ENCODE measurements at regions not wholly inside any gene's neighbourhood (a gene's known extent, or its start where the extent isn't known, plus 50 kb on each side); places are given as distances from the start of the nearest gene placed in this dataset.
A peak's percentile ranks its signal among the peaks of the same experiment; 100 is the strongest.

GRCh38 chr12:58270966-58271705 is 329.8 kb downstream of the ATP23 start:
- no peak for DNase-seq

DNA sequence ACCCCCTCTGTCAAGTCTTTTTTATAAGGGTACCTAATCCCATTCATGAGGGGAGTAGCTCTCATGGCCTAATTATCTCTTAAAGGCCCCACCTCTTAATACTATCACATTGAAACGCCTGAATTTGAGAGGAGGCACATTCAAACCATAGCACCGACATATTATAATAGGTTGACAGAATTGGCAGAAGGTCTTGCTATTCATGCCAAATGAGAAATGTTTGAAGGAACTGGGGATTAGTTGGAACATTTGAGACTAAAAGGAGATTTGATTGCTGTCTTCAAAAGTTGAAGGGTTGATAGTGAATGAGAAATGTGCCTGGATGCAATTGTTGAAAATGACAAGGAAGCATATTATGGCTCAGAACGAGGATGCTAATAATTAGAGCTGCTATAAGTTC is 331.1 kb downstream of the ATP23 start:
- no peak for DNase-seq

GRCh38 chr12:58277231-58277630 is 335.9 kb downstream of the ATP23 start:
- no peak for DNase-seq

DNA sequence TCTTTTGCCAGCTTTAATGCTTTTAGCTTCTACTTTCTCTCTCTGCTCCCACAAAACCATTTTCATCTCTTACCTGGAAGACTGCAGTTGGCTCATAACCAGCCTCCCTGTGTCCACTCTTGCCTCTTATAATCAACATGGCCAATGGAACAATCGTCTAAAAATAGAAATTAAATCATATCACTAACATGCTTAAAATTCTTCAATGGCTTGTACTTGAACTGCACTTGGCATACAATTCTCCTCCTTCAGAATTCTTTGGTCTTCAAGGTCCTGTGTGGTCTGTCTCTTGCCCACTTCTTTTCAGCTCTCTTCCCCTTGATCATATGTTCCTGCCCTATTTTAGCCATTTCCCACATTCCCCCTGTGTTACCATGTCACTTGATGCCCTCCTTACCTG is 342.2 kb downstream of the ATP23 start:
- no peak for DNase-seq

DNA sequence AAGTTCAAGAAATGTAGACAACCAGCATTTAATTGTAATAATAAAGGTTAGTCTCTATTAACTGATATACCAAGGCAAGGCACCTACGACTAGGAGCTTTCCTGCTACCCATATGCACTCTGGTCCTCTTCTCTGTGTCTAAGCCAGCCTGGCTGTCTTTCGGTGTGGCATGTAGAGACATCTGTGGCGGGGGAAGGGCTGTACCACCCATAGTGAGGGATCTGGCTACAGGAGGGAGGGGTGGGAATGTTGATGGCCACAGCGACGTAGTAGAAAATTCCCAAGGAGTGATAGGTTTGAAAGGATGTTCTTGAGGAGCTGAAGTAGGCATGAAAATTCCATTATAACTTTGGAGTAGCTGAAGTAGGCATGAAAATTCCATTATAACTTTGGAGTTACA is 344.2 kb downstream of the ATP23 start:
- DNase-seq: no peak

- no peak for DNase-seq
Observed at GRCh38 chr12:58286353-58286752, 345.0 kb downstream of the ATP23 start.

GRCh38 chr12:58288190-58288589 is 346.8 kb downstream of the ATP23 start:
- DNase-seq: no peak

GRCh38 chr12:58291106-58291505 is 349.7 kb downstream of the ATP23 start:
- no peak for DNase-seq

- no peak for DNase-seq
Observed at GRCh38 chr12:58293308-58293982, 352.1 kb downstream of the ATP23 start.

DNA sequence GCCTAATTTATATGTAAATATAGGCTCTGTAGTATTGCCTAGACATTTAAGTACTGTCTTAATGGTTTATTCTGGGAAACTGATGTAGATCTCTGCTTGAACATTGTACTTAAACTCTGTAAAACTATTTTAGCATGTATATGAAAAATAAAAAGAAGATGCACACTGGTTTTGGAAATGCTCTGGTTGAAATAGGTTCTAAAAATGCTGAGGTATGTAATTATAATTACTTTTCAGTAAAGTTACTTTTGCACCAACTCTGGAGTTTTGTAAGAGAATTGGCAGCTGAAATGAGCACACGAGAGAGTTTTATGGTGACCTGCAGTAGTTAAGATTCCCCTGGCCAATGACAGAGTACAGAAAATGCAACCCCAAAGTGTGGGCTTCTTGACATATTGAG is 353.9 kb downstream of the ATP23 start:
- no peak for DNase-seq

- DNase-seq: no peak
Observed at GRCh38 chr12:58296863-58297262, 355.5 kb downstream of the ATP23 start.

DNA sequence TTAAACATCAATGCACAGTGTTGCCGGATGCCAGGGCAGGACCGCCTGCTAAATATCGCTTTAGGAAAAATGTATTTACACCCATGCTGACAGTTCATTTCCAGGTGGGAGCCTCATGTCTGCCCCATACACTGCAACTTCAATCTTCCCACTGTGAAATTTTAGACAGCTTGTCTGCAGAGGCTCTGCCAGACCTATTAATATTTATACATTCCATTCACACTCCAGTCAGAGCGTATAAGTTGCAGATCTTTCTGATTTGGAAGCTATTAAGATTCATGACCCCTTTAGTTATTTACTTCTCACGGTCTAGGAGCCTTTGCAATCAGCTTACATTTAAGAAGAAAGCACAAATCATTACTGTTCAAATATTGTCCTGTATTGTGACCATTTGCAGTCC is 357.4 kb downstream of the ATP23 start:
- no peak for DNase-seq

- no peak for DNase-seq
Observed at GRCh38 chr12:58299371-58299770, 358.0 kb downstream of the ATP23 start.

DNA sequence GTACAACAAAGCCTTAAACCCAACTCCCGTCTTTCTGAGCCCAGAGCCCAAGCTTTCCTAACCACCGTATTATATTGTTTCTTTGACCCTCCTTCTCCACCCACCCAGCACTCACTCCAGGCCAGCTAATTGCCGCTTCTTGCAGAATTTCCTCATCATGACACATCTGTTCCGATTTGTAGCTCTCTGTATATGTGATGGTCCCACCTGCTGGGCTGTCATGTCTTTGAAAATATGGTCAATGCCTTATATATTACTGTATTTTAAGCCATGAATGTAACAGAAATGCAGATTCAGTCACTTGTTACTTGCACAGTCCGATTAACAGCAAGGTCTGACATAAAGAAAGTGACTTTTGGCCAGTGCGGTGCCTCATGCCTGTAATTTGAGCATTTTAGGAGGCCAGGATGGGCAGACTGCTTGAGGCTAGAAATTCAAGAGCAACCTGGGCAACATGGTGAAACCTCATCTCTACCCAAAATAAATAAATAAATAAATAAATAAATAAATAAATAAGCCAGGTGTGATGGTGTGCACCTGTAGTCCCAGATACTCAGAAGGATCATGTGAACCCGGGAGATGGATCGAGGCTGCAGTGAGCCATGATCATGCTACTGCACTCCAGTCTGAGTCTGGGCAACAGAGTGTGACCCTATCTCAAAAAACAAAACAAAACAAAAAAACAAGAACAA is 359.8 kb downstream of the ATP23 start:
- DNase-seq: no peak

DNA sequence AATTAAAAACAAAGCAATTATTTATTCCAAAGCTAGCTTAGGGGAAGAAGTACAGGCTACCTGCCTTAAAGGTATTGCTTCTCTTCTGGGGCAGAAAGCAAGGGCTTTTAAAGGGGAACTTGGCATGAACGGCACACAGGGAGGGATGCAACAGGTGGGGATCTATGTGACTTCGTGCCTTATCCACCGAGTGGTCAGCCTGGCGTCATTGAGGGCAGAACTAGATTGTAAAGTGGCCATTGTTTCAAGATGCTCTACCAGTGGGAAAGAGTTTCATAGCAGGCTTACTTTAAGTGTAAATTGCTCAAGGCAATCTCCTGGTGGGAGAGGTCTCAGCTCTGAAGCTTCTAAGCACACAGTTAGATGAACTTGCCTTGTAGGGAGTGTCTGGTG is 360.4 kb downstream of the ATP23 start:
- DNase-seq: no peak

- peak in 1 of 2 experiments; percentile 24 for DNase-seq
Observed at GRCh38 chr12:58302487-58303011, 361.2 kb downstream of the ATP23 start.

- no peak for DNase-seq
Observed at GRCh38 chr12:58306266-58307000, 365.1 kb downstream of the ATP23 start.

GRCh38 chr12:58309806-58310205 is 368.4 kb downstream of the ATP23 start:
- DNase-seq: no peak

GRCh38 chr12:58310368-58310767 is 369.0 kb downstream of the ATP23 start:
- no peak for DNase-seq

GRCh38 chr12:58310809-58311622 is 369.6 kb downstream of the ATP23 start:
- no peak for DNase-seq

- DNase-seq: no peak
Observed at GRCh38 chr12:58313091-58313855, 371.9 kb downstream of the ATP23 start.

Measured in Kasumi-1 (cell line).